MCF 10A (cell line): ENCODE measurements at regions not wholly inside any gene's neighbourhood (a gene's known extent, or its start where the extent isn't known, plus 50 kb on each side); places are given as distances from the start of the nearest gene placed in this dataset.
A peak's percentile ranks its signal among the peaks of the same experiment; 100 is the strongest.

ENCODE experiments used
- BruUV-seq: library from RNA; stranded (reverse); fragments of 400-500 nt; replicated peaks from 2 replicates; lab custom pipeline; 2021; lab: Mats Ljungman, UMichigan
- CTCF ChIA-PET: fragments of 300-600 bp; sonication (Branson Sonifier 250); formaldehyde crosslinking; extraction: SDS; loops from one replicate; lab custom pipeline; 2021; ENCODE audit warnings: antibody characterized with exemption, inconsistent platforms; lab: Yijun Ruan, JAX
- POLR2A ChIA-PET: fragments of 300-600, 350-650 bp; sonication (Branson Sonifier 250); formaldehyde crosslinking; extraction: SDS; loops from one replicate; lab custom pipeline; 2020; ENCODE audit warnings: antibody characterized with exemption, inconsistent platforms; lab: Yijun Ruan, JAX
- DNase-seq: peaks from one replicate; pipeline ENCODE4 v3.0.0-alpha.2; 2018; ENCODE audit not compliant: unreplicated experiment
- H3K27ac Mint-ChIP-seq: one replicate; pipeline ENCODE4 v1.8.0; 2022; ENCODE audit warnings: mild to moderate bottlenecking, low read depth, mixed read lengths; ENCODE audit not compliant: unreplicated experiment
- H3K27me3 Mint-ChIP-seq: one replicate; pipeline ENCODE4 v1.8.0; 2022; ENCODE audit warnings: mixed read lengths; ENCODE audit not compliant: insufficient read depth, unreplicated experiment
- H3K36me3 Mint-ChIP-seq: one replicate; pipeline ENCODE4 v1.8.0; 2022; ENCODE audit warnings: mild to moderate bottlenecking, moderate library complexity, mixed read lengths; ENCODE audit not compliant: insufficient read depth, unreplicated experiment
- H3K4me1 Mint-ChIP-seq: one replicate; pipeline ENCODE4 v1.8.0; 2022; ENCODE audit warnings: mixed read lengths; ENCODE audit not compliant: insufficient read depth, unreplicated experiment
- H3K4me3 Mint-ChIP-seq: one replicate; pipeline ENCODE4 v1.8.0; 2022; ENCODE audit warnings: mild to moderate bottlenecking, moderate library complexity, mixed read lengths; ENCODE audit not compliant: unreplicated experiment
- H3K9me3 Mint-ChIP-seq: one replicate; pipeline ENCODE4 v1.8.0; 2022; ENCODE audit warnings: mixed read lengths; ENCODE audit not compliant: unreplicated experiment
- CTCF ChIP-seq: fragments of 200-600 bp; IDR thresholded peaks from one replicate; pipeline ENCODE4 v1.8.0; 2022; ENCODE audit warnings: antibody characterized with exemption, mild to moderate bottlenecking; ENCODE audit not compliant: unreplicated experiment
- intact Hi-C: fragments of 100-400 bp; cut with micrococcal nuclease; formaldehyde crosslinking; loops from 2 replicates; pipeline ENCODE4 v1.14.1; 2022

- Mint-ChIP-seq H3K36me3 (no peaks in the 10 kb centered on the region), H3K4me1 (no peaks in the 10 kb centered on the region), H3K27ac (no peak overlapping the region), H3K9me3 (peaks cover 7% of the 10 kb centered on the region), H3K4me3 (no peak overlapping the region), H3K27me3 (no peaks in the 10 kb centered on the region)
- no peak for DNase-seq
- intact Hi-C loops, result no loop called here
- no peak for TF ChIP-seq CTCF
- no TSS peak for BruUV-seq
- POLR2A ChIA-PET, result no interaction called here
- CTCF ChIA-PET, result interaction anchor here (0.6 to 0.9 kb wide), 4 partner anchors 12 to 538 kb away, joined by 3 to 4 read pairs (median 3); no protein-coding TSS in a partner anchor
These were observed 1247.6 kb upstream of the MIR17HG start for GRCh38 chr13:90099847-90100246.

GRCh38 chr13:90103099-90103784, 1244.2 kb upstream of the MIR17HG start:
- CTCF ChIA-PET, result no interaction called here
- no peaks in the 10 kb centered on the region for H3K27me3 Mint-ChIP-seq
- peaks cover 7% of the 10 kb centered on the region for H3K9me3 Mint-ChIP-seq

GRCh38 chr13:90104764-90105163, 1242.7 kb upstream of the MIR17HG start:
- CTCF ChIA-PET, result interaction anchor here (0.7 kb wide), 1 partner anchor 136 kb away, joined by 4 read pairs; no protein-coding TSS in a partner anchor
- intact Hi-C loops, result no loop called here
- H3K4me1 Mint-ChIP-seq, result peaks cover 7% of the 10 kb centered on the region
- no peak overlapping the region for H3K27ac Mint-ChIP-seq
- no peaks in the 10 kb centered on the region for H3K27me3 Mint-ChIP-seq
- no TSS peak for BruUV-seq
- no peak for DNase-seq
- no peak for TF ChIP-seq CTCF
- no peaks in the 10 kb centered on the region for H3K36me3 Mint-ChIP-seq
- no peak overlapping the region for H3K4me3 Mint-ChIP-seq
- H3K9me3 Mint-ChIP-seq, result peaks cover 7% of the 10 kb centered on the region
- POLR2A ChIA-PET, result no interaction called here

More at GRCh38 chr13:90103099-90103784, 1244.2 kb upstream of the MIR17HG start:
- Mint-ChIP-seq H3K27ac (no peak overlapping the region), H3K36me3 (no peaks in the 10 kb centered on the region), H3K4me3 (no peak overlapping the region), H3K4me1 (peaks cover 7% of the 10 kb centered on the region)
- intact Hi-C loops, result no loop called here
- DNase-seq, result no peak
- no TSS peak for BruUV-seq
- no peak for TF ChIP-seq CTCF
- POLR2A ChIA-PET, result no interaction called here

- POLR2A ChIA-PET, result no interaction called here
- CTCF ChIA-PET, result interaction anchor here (0.6 to 0.7 kb wide), 2 partner anchors 18 to 137 kb away, joined by 3 to 4 read pairs; no protein-coding TSS in a partner anchor
- Mint-ChIP-seq H3K27me3 (no peaks in the 10 kb centered on the region), H3K4me3 (no peak overlapping the region), H3K4me1 (peaks cover 7% of the 10 kb centered on the region), H3K27ac (no peak overlapping the region), H3K36me3 (no peaks in the 10 kb centered on the region), H3K9me3 (peaks cover 7% of the 10 kb centered on the region)
- no peak for TF ChIP-seq CTCF
- intact Hi-C loops, result no loop called here
- peak; percentile 26 for DNase-seq
- BruUV-seq, result no TSS peak
These were observed 1242.2 kb upstream of the MIR17HG start for GRCh38 chr13:90105276-90105675.
